Head of caudate nucleus (tissue), 42 donors: ENCODE measurements at regions not wholly inside any gene's neighbourhood (a gene's known extent, or its start where the extent isn't known, plus 50 kb on each side); places are given as distances from the start of the nearest gene placed in this dataset.

Experiments
- DNase-seq, 42 donors: peaks; one replicate each; pipeline versions ENCODE4 v3.0.0 to v3.0.0-alpha.2; 2020 to 2021; ENCODE audit warnings: mixed read lengths in 7 of 42
- intact Hi-C: fragments of 100-400 bp; cut with DNase I; formaldehyde crosslinking; loops from one replicate; pipeline ENCODE4 v1.15.0; 2022

GRCh38 chr1:182119631-182120030 is 58.1 kb upstream of the ZNF648 start:
- DNase-seq = peak in 1 of 42 donors; percentile 10
- intact Hi-C loops = no loop called here

GRCh38 chr1:182118851-182119250 is 57.3 kb upstream of the ZNF648 start:
- peak in 1 of 42 donors; percentile 26 for DNase-seq
- intact Hi-C loops = no loop called here

DNA sequence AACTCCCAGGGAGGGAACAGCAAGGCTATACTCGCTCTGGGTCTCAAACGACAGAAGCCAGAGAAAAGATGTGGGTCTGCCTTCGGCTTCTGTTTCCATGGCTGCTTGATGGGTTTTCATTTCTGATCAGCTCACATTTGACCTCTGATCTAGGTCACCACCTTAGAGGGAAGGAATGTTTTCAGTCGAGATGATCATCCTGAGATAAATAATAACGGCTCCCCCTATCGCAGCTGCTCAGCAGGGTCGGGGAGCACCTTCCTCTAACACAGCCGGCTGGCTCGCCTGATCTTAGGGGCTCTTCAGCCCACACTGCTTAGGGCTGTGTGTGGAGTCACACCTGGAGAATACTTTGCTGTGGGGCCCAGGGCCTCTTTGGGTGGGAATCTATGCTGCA is 53.1 kb upstream of the ZNF648 start:
- intact Hi-C loops = no loop called here
- DNase-seq = no peak

DNA sequence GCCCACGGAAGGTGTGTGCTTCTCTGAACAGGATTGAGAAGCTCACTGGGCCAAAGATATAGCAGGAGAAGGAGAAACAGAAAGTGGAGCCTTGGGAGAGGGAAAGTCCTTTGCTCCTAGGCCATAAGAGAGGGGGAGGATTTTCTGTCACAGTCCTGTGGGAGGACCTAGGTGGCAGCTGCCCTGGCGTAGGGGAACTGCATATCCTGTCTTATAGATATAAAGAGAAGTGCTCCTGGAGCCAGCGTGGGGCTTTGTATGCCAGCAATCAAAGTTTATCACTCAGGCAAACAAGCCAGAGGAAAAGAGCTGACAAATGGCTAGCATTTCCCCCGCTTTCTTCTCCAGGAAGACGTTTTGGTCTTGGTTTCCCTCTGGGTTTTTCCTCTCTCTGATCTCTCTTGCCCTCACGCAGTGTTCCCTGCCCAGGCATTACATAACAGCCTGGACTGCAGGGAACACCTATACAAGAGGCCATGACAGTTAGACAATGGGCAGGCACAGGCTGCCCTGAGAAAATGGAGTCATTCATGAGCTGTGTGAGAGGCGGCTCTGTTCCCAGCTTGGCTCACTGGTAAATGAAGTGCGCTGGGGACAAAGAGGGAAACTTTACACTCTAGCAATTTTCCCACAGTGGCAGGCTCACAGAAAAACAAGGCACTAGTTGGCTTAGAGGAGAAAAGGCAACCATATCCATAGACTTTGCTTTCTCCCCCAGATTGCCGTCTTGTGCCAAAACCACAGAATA is 52.5 kb upstream of the ZNF648 start:
- intact Hi-C loops = no loop called here
- DNase-seq = peak; percentile 53 to 94 (median 86)

DNA sequence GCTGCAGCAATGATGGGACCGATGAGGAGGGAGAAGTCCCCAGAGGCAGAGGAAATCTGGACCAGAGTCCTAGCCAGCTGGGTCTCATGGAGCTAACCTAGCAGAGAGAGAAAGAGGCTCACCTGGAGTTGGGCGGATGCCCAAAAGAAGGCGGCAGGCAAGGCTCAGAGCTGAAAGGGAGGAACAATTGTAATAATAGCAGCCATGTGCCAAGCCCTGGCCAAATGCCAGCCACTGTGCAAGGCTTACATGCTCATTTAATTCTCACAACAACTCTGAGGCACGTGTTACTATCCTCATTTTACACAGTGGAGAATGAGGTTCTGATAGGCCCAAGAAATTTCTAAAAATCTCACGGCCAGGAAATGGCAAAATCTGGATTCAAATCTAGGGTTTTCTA is 50.0 kb upstream of the ZNF648 start:
- peak in 1 of 42 donors; percentile 30 for DNase-seq
- intact Hi-C loops = no loop called here
